Trophoblast cell (in vitro differentiated cells and primary cell): ENCODE measurements at regions not wholly inside any gene's neighbourhood (a gene's known extent, or its start where the extent isn't known, plus 50 kb on each side); places are given as distances from the start of the nearest gene placed in this dataset.
"Not testable (repeated sequence)": the region's sequence is repeated elsewhere in the genome, so short reads cannot be mapped to it uniquely, and the experiment has no call there.

ENCODE experiments used
- DNase-seq, 2 donors: peaks; one replicate each; pipeline ENCODE4 v3.0.0-alpha.2; 2016
- H2AFZ ChIP-seq: 2 replicates; pipeline ENCODE4 v1.6.1; 2013; ENCODE audit warnings: low read length, moderate library complexity, mild to moderate bottlenecking; ENCODE audit not compliant: insufficient read depth, poor library complexity
- H2AK5ac ChIP-seq: 2 replicates; pipeline ENCODE4 v1.6.1; 2013; ENCODE audit warnings: mild to moderate bottlenecking, low read length
- H2BK120ac ChIP-seq: 2 replicates; pipeline ENCODE4 v1.6.1; 2013; ENCODE audit warnings: low read length, mild to moderate bottlenecking, moderate library complexity; ENCODE audit not compliant: insufficient read depth, poor library complexity
- H2BK12ac ChIP-seq: 2 replicates; pipeline ENCODE4 v1.6.1; 2013; ENCODE audit warnings: mild to moderate bottlenecking, low read length, moderate library complexity
- H2BK5ac ChIP-seq: 2 replicates; pipeline ENCODE4 v1.6.1; 2013; ENCODE audit warnings: low read length, low read depth, moderate library complexity, mild to moderate bottlenecking; ENCODE audit not compliant: poor library complexity
- H3K14ac ChIP-seq: 2 replicates; pipeline ENCODE4 v1.6.1; 2013; ENCODE audit warnings: mild to moderate bottlenecking, low read length
- H3K18ac ChIP-seq: 2 replicates; pipeline ENCODE4 v1.6.1; 2013; ENCODE audit warnings: mild to moderate bottlenecking, low read length
- H3K23ac ChIP-seq: 2 replicates; pipeline ENCODE4 v1.6.1; 2013; ENCODE audit warnings: low read length
- H3K27ac ChIP-seq: 2 replicates; pipeline ENCODE4 v1.5.1; 2013; ENCODE audit warnings: low read depth, mild to moderate bottlenecking, inconsistent platforms, low read length, moderate library complexity
- H3K27me3 ChIP-seq: 2 replicates; pipeline ENCODE4 v1.6.1; 2013; ENCODE audit warnings: inconsistent platforms, mild to moderate bottlenecking, low read length, moderate library complexity; ENCODE audit not compliant: insufficient read depth
- H3K36me3 ChIP-seq, 2 experiments: 1 replicate in 1 of 2; 2 replicates in 1 of 2; pipeline ENCODE4 v1.6.1; 2013; ENCODE audit warnings: low read length in 2 of 2, mild to moderate bottlenecking in 2 of 2, moderate library complexity in 1 of 2; ENCODE audit not compliant: insufficient read depth in 2 of 2, control insufficient read depth in 1 of 2
- H3K4ac ChIP-seq: 2 replicates; pipeline ENCODE4 v1.6.1; 2013; ENCODE audit warnings: low read depth, mild to moderate bottlenecking, low read length, moderate library complexity
- H3K4me1 ChIP-seq, 2 experiments: 1 replicate in 1 of 2; 2 replicates in 1 of 2; pipeline ENCODE4 v1.6.1; 2013; ENCODE audit warnings: low read length in 2 of 2, mild to moderate bottlenecking in 2 of 2, moderate library complexity in 1 of 2; ENCODE audit not compliant: insufficient read depth in 2 of 2, control insufficient read depth in 1 of 2
- H3K4me2 ChIP-seq: 2 replicates; pipeline ENCODE4 v1.6.1; 2013; ENCODE audit warnings: inconsistent platforms, mild to moderate bottlenecking, low read length, moderate library complexity
- H3K4me3 ChIP-seq: 2 replicates; pipeline ENCODE4 v1.5.1; 2013; ENCODE audit warnings: mild to moderate bottlenecking, low read depth, low read length, inconsistent platforms
- H3K79me1 ChIP-seq: one replicate; pipeline ENCODE4 v1.6.1; 2013; ENCODE audit warnings: low read length
- H3K79me2 ChIP-seq: 2 replicates; pipeline ENCODE4 v1.6.1; 2013; ENCODE audit warnings: low read length, mild to moderate bottlenecking; ENCODE audit not compliant: control insufficient read depth, insufficient read depth, poor library complexity
- H3K9ac ChIP-seq: 2 replicates; pipeline ENCODE4 v1.6.1; 2013; ENCODE audit warnings: mild to moderate bottlenecking, low read length
- H3K9me3 ChIP-seq: 2 replicates; pipeline ENCODE4 v1.6.1; 2013; ENCODE audit warnings: low read depth, mild to moderate bottlenecking, control low read depth, inconsistent platforms, low read length; ENCODE audit not compliant: insufficient read depth
- H4K12ac ChIP-seq: 2 replicates; pipeline ENCODE4 v1.6.1; 2013; ENCODE audit warnings: low read depth, mild to moderate bottlenecking, low read length, moderate library complexity
- H4K8ac ChIP-seq: 2 replicates; pipeline ENCODE4 v1.6.1; 2013; ENCODE audit warnings: low read depth, mild to moderate bottlenecking, low read length, moderate library complexity
- H4K91ac ChIP-seq: one replicate; pipeline ENCODE4 v1.6.1; 2013; ENCODE audit warnings: low read depth, mild to moderate bottlenecking, low read length, moderate library complexity
- WGBS: extraction: QIAGEN DNeasy Blood & Tissue Kit; methylation state at CpG from one replicate; pipeline ENCODE4 v1.1.7; 2013; ENCODE audit warnings: missing lambda C conversion rate; ENCODE audit not compliant: insufficient read length, insufficient coverage; ENCODE audit errors: extremely low coverage; 5-methylcytosine and 5-hydroxymethylcytosine counted together

- H2BK12ac ChIP-seq, H2BK120ac ChIP-seq, H2BK5ac ChIP-seq, H3K9ac ChIP-seq, H3K14ac ChIP-seq, H2AK5ac ChIP-seq, H4K91ac ChIP-seq, H2AFZ ChIP-seq, DNase-seq, H3K27me3 ChIP-seq, H4K8ac ChIP-seq, H3K27ac ChIP-seq, H4K12ac ChIP-seq, H3K79me1 ChIP-seq, H3K4ac ChIP-seq, H3K23ac ChIP-seq, H3K36me3 ChIP-seq, H3K18ac ChIP-seq, H3K79me2 ChIP-seq, H3K4me1 ChIP-seq, H3K9me3 ChIP-seq, H3K4me3 ChIP-seq, H3K4me2 ChIP-seq: not testable (repeated sequence)
- no CpG with 5 or more reads among the region's 1 CpG for WGBS
Observed at GRCh38 chr4:124978536-124978935, 266.0 kb upstream of the ANKRD50 start.

- Histone ChIP-seq H3K23ac (no peak overlapping the region), H2BK120ac (no peak overlapping the region), H3K14ac (no peak overlapping the region), H4K91ac (no peak overlapping the region), H2BK12ac (no peak overlapping the region), H3K27ac (no peak overlapping the region), H2BK5ac (no peak overlapping the region), H3K18ac (no peak overlapping the region), H3K9ac (no peak overlapping the region), H3K4ac (no peak overlapping the region), H3K4me3 (no peak overlapping the region), H3K4me1 (no peaks in the 10 kb centered on the region), H4K12ac (no peak overlapping the region), H2AFZ (no peak overlapping the region), H3K4me2 (no peak overlapping the region), H4K8ac (no peak overlapping the region), H3K36me3 (no peaks in the 10 kb centered on the region), H2AK5ac (no peak overlapping the region), H3K79me1 (no peaks in the 10 kb centered on the region), H3K27me3 (no peaks in the 10 kb centered on the region), H3K79me2 (no peaks in the 10 kb centered on the region), H3K9me3 (no peaks in the 10 kb centered on the region)
- no peak for DNase-seq
Observed at GRCh38 chr4:124977045-124977444, 264.5 kb upstream of the ANKRD50 start.

- no peak for DNase-seq
- Histone ChIP-seq H2BK5ac (no peak overlapping the region), H3K79me1 (no peaks in the 10 kb centered on the region), H3K9ac (no peak overlapping the region), H3K18ac (no peak overlapping the region), H4K8ac (no peak overlapping the region), H3K27ac (no peak overlapping the region), H3K23ac (no peak overlapping the region), H2AFZ (no peak overlapping the region), H3K14ac (no peak overlapping the region), H3K4me1 (no peaks in the 10 kb centered on the region), H3K4me3 (no peak overlapping the region), H3K79me2 (no peaks in the 10 kb centered on the region), H2BK120ac (no peak overlapping the region), H2AK5ac (no peak overlapping the region), H2BK12ac (no peak overlapping the region), H3K36me3 (no peaks in the 10 kb centered on the region), H3K27me3 (no peaks in the 10 kb centered on the region), H4K12ac (no peak overlapping the region), H4K91ac (no peak overlapping the region), H3K4me2 (no peak overlapping the region), H3K4ac (no peak overlapping the region), H3K9me3 (no peaks in the 10 kb centered on the region)
- WGBS, result no CpG with 5 or more reads among the region's 1 CpG
Observed at GRCh38 chr4:124974152-124974551, 261.6 kb upstream of the ANKRD50 start.

GRCh38 chr4:124973716-124974115 lies 261.2 kb upstream of the ANKRD50 start:
- Histone ChIP-seq H3K23ac (no peak overlapping the region), H3K36me3 (no peaks in the 10 kb centered on the region), H3K18ac (no peak overlapping the region), H4K8ac (no peak overlapping the region), H3K79me2 (no peaks in the 10 kb centered on the region), H3K14ac (no peak overlapping the region), H3K4me2 (no peak overlapping the region), H2BK12ac (no peak overlapping the region), H2AFZ (no peak overlapping the region), H4K91ac (no peak overlapping the region), H3K4ac (no peak overlapping the region), H3K4me1 (no peaks in the 10 kb centered on the region), H3K27ac (no peak overlapping the region), H2BK120ac (no peak overlapping the region), H3K79me1 (no peaks in the 10 kb centered on the region), H3K27me3 (no peaks in the 10 kb centered on the region), H3K9ac (no peak overlapping the region), H3K9me3 (no peaks in the 10 kb centered on the region), H3K4me3 (no peak overlapping the region), H2BK5ac (no peak overlapping the region), H4K12ac (no peak overlapping the region), H2AK5ac (no peak overlapping the region)
- DNase-seq, result no peak
- no CpG with 5 or more reads among the region's 1 CpG for WGBS

GRCh38 chr4:124970011-124970410 lies 257.5 kb upstream of the ANKRD50 start:
- Histone ChIP-seq H3K27ac (no peak overlapping the region), H2BK12ac (no peak overlapping the region), H2AFZ (no peak overlapping the region), H4K8ac (no peak overlapping the region), H3K36me3 (no peaks in the 10 kb centered on the region), H4K12ac (no peak overlapping the region), H3K18ac (no peak overlapping the region), H3K4ac (no peak overlapping the region), H3K9ac (no peak overlapping the region), H3K14ac (no peak overlapping the region), H3K9me3 (no peaks in the 10 kb centered on the region), H3K23ac (no peak overlapping the region), H4K91ac (no peak overlapping the region), H3K4me1 (no peaks in the 10 kb centered on the region), H3K4me2 (no peak overlapping the region), H2AK5ac (no peak overlapping the region), H2BK120ac (no peak overlapping the region), H3K4me3 (no peak overlapping the region), H3K27me3 (no peaks in the 10 kb centered on the region), H2BK5ac (no peak overlapping the region), H3K79me1 (no peaks in the 10 kb centered on the region), H3K79me2 (no peaks in the 10 kb centered on the region)
- DNase-seq, result no peak
- WGBS, result no CpG with 5 or more reads among the region's 2 CpGs
